GM12878 (cell line): ENCODE measurements at regions not wholly inside any gene's neighbourhood (a gene's known extent, or its start where the extent isn't known, plus 50 kb on each side); places are given as distances from the start of the nearest gene placed in this dataset.

Source experiments
- ATAC-seq: fragments of 200-7000 bp; cut with Tn5 transposase; 3 replicates; pipeline ENCODE4 v1.9.1; 2020; ENCODE audit warnings: mild to moderate bottlenecking, moderate library complexity
- BruUV-seq: library from RNA; stranded (reverse); fragments of 400-500 nt; replicated peaks from 2 replicates; lab custom pipeline; 2021; lab: Mats Ljungman, UMichigan
- CTCF ChIA-PET: fragments of 300-600 bp; sonication (Branson Sonifier 250); formaldehyde crosslinking; extraction: SDS; loops from one replicate; lab custom pipeline; 2021; ENCODE audit warnings: inconsistent platforms; lab: Yijun Ruan, JAX
- POLR2A ChIA-PET: fragments of 350-600 bp; formaldehyde crosslinking; extraction: SDS; loops from one replicate; lab custom pipeline; 2021; ENCODE audit warnings: inconsistent platforms; lab: Charles Lee
- RAD21 ChIA-PET: fragments of 300-600 bp; sonication (Branson Sonifier 250); formaldehyde crosslinking; loops from one replicate; lab custom pipeline; 2023; ENCODE audit warnings: antibody characterized with exemption; ENCODE audit not compliant: unreplicated experiment; lab: Charles Lee
- SMC1A ChIA-PET: fragments of 300-600 bp; sonication (Branson Sonifier 250); formaldehyde crosslinking; loops from one replicate; lab custom pipeline; 2023; ENCODE audit not compliant: unreplicated experiment, uncharacterized antibody; lab: Charles Lee
- DNase-seq: peaks from one replicate; pipeline ENCODE4 v3.0.0-alpha.2; 2011; ENCODE audit warnings: low read depth, low spot score
- FAIRE-seq: peaks from 3 replicates; lab custom pipeline; 2011; peaks lifted over from hg19 to GRCh38; lab: Jason Lieb, UNC
- H2AFZ ChIP-seq: 2 replicates; pipeline ENCODE4 v1.6.0; 2011; ENCODE audit warnings: low read depth, low read length, control low read depth; ENCODE audit not compliant: control insufficient read depth
- H3K27ac ChIP-seq: 2 replicates; pipeline ENCODE4 v1.5.1; 2011; ENCODE audit warnings: control low read depth; ENCODE audit not compliant: control insufficient read depth, insufficient read depth
- H3K27me3 ChIP-seq, 2 experiments: replicated peaks in 1 of 2; 2 replicates each; pipeline versions ENCODE4 v1.6.0 to v1.6.1; 2011; ENCODE audit warnings: low read length in 1 of 2; ENCODE audit not compliant: control insufficient read depth in 2 of 2, insufficient read depth in 2 of 2
- H3K36me3 ChIP-seq, 2 experiments: 2 replicates each; pipeline ENCODE4 v1.5.1; 2011; ENCODE audit warnings: low read length in 1 of 2; ENCODE audit not compliant: control insufficient read depth in 2 of 2, insufficient read depth in 2 of 2
- H3K4me1 ChIP-seq: 2 replicates; pipeline ENCODE4 v1.6.1; 2011; ENCODE audit warnings: mild to moderate bottlenecking, low read length, moderate library complexity, mixed read lengths; ENCODE audit not compliant: control insufficient read depth, insufficient read depth
- H3K4me2 ChIP-seq: 2 replicates; pipeline ENCODE4 v1.6.0; 2011; ENCODE audit warnings: control low read depth; ENCODE audit not compliant: control insufficient read depth, insufficient read depth
- H3K4me3 ChIP-seq: fragments of 200-600 bp; sonication (generic); 2 replicates; pipeline ENCODE4 v1.5.1; 2016
- H3K79me2 ChIP-seq: 2 replicates; pipeline ENCODE4 v1.6.0; 2011; ENCODE audit warnings: low read length; ENCODE audit not compliant: control insufficient read depth, insufficient read depth
- H3K9ac ChIP-seq: 2 replicates; pipeline ENCODE4 v1.8.0; 2011; ENCODE audit warnings: low read length, control low read depth, mixed read lengths; ENCODE audit not compliant: control insufficient read depth, insufficient read depth
- H3K9me3 ChIP-seq: replicated peaks from 3 replicates; pipeline ENCODE4 v1.5.1; 2011; ENCODE audit warnings: mild to moderate bottlenecking, low read length; ENCODE audit not compliant: control insufficient read depth, insufficient read depth
- H4K20me1 ChIP-seq: 2 replicates; pipeline ENCODE4 v1.6.0; 2011; ENCODE audit not compliant: control insufficient read depth, insufficient read depth
- IKZF1 ChIP-seq: fragments of 450-650 bp; conservative IDR thresholded peaks from 2 replicates; pipeline ENCODE4 v1.6.1; 2017; ENCODE audit warnings: antibody characterized with exemption, mild to moderate bottlenecking
- JUND ChIP-seq: IDR thresholded peaks from 2 replicates; pipeline ENCODE4 v1.6.1; 2012; ENCODE audit warnings: low read depth, mild to moderate bottlenecking, low read length, improper control_type of control experiment, moderate library complexity
- MTA2 ChIP-seq: fragments of 450-650 bp; IDR thresholded peaks from 2 replicates; pipeline ENCODE4 v1.6.1; 2016; ENCODE audit warnings: low read depth, mild to moderate bottlenecking, moderate library complexity
- POLR2AphosphoS5 ChIP-seq: IDR thresholded peaks from 2 replicates; pipeline ENCODE4 v1.6.1; 2011; ENCODE audit warnings: mild to moderate bottlenecking, low read length, inconsistent platforms
- SMC3 ChIP-seq: IDR thresholded peaks from 2 replicates; pipeline ENCODE4 v1.6.1; 2011; ENCODE audit warnings: low read length, improper control_type of control experiment, borderline replicate concordance
- STAT1 ChIP-seq: fragments of 450-650 bp; conservative IDR thresholded peaks from 2 replicates; pipeline ENCODE4 v1.6.1; 2014; ENCODE audit warnings: antibody characterized with exemption, mild to moderate bottlenecking
- WRNIP1 ChIP-seq: IDR thresholded peaks from 2 replicates; pipeline ENCODE4 v1.6.1; 2011; ENCODE audit warnings: low read depth, low read length, improper control_type of control experiment, borderline replicate concordance
- WGBS: methylation state at CpG from one replicate; pipeline ENCODE4 v1.1.6; 2016; ENCODE audit warnings: low lambda C conversion rate; ENCODE audit not compliant: insufficient replicate concordance, insufficient coverage; ENCODE audit errors: missing lambda C conversion rate; 5-methylcytosine and 5-hydroxymethylcytosine counted together
- in situ Hi-C: fragments of 300-500 bp; cut with MboI; formaldehyde crosslinking; loops from 9 replicates; pipeline ENCODE4 v1.14.3; 2018; ENCODE audit warnings: mixed read lengths
- intact Hi-C: fragments of 100-400 bp; cut with micrococcal nuclease; formaldehyde crosslinking; loops from one replicate; pipeline ENCODE4 v1.14.2; 2022; ENCODE audit not compliant: unreplicated experiment
- TF ChIP-seq, protein P1 (sequence below): fragments of 450-650 bp; IDR thresholded peaks from 2 replicates; pipeline ENCODE4 v1.6.1; 2018; ENCODE audit warnings: mild to moderate bottlenecking, low read depth, moderate library complexity; ENCODE audit not compliant: partially characterized antibody
- TF ChIP-seq, protein P2 (sequence below): fragments of 450-650 bp; formaldehyde crosslinking; IDR thresholded peaks from 2 replicates; pipeline ENCODE4 v1.4.0; 2020; ENCODE audit warnings: mild to moderate bottlenecking, moderate library complexity

DNA sequence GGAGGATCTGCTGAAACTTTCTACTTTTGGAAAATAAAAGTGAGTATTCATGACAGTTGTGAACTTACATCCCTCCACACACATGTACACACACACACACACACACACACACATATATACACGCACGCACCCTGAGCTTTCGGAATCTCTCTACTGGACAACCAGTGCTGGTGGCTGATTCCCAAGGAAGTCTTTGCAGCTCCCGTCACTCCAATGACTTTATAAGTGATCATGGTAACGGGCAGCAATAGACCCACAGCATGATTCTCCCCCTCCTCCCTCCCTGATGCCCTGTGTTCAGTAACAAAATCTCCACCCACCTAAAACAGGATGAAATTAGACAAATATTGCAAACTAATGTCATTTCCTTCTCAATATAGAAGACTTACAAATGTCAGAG is 364.9 kb downstream of the IRS1 start:
- no peaks in the 10 kb centered on the region for H3K9me3 ChIP-seq
- DNase-seq, result no peak
- BruUV-seq, result no TSS peak
- H3K27ac ChIP-seq, result no peak overlapping the region
- WGBS, result 15% methylated on average over 5 of the region's 5 CpGs
- TF ChIP-seq STAT1 (no peak), MTA2 (no peak), IKZF1 (no peak), SMC3 (no peak), WRNIP1 (no peak), POLR2AphosphoS5 (no peak), JUND (no peak)
- TF ChIP-seq, protein P1, sequence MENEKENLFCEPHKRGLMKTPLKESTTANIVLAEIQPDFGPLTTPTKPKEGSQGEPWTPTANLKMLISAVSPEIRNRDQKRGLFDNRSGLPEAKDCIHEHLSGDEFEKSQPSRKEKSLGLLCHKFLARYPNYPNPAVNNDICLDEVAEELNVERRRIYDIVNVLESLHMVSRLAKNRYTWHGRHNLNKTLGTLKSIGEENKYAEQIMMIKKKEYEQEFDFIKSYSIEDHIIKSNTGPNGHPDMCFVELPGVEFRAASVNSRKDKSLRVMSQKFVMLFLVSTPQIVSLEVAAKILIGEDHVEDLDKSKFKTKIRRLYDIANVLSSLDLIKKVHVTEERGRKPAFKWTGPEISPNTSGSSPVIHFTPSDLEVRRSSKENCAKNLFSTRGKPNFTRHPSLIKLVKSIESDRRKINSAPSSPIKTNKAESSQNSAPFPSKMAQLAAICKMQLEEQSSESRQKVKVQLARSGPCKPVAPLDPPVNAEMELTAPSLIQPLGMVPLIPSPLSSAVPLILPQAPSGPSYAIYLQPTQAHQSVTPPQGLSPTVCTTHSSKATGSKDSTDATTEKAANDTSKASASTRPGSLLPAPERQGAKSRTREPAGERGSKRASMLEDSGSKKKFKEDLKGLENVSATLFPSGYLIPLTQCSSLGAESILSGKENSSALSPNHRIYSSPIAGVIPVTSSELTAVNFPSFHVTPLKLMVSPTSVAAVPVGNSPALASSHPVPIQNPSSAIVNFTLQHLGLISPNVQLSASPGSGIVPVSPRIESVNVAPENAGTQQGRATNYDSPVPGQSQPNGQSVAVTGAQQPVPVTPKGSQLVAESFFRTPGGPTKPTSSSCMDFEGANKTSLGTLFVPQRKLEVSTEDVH, result no peak
- TF ChIP-seq, protein P2, sequence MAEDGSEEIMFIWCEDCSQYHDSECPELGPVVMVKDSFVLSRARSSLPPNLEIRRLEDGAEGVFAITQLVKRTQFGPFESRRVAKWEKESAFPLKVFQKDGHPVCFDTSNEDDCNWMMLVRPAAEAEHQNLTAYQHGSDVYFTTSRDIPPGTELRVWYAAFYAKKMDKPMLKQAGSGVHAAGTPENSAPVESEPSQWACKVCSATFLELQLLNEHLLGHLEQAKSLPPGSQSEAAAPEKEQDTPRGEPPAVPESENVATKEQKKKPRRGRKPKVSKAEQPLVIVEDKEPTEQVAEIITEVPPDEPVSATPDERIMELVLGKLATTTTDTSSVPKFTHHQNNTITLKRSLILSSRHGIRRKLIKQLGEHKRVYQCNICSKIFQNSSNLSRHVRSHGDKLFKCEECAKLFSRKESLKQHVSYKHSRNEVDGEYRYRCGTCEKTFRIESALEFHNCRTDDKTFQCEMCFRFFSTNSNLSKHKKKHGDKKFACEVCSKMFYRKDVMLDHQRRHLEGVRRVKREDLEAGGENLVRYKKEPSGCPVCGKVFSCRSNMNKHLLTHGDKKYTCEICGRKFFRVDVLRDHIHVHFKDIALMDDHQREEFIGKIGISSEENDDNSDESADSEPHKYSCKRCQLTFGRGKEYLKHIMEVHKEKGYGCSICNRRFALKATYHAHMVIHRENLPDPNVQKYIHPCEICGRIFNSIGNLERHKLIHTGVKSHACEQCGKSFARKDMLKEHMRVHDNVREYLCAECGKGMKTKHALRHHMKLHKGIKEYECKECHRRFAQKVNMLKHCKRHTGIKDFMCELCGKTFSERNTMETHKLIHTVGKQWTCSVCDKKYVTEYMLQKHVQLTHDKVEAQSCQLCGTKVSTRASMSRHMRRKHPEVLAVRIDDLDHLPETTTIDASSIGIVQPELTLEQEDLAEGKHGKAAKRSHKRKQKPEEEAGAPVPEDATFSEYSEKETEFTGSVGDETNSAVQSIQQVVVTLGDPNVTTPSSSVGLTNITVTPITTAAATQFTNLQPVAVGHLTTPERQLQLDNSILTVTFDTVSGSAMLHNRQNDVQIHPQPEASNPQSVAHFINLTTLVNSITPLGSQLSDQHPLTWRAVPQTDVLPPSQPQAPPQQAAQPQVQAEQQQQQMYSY (CRISPR knock-in tag), result no peak
- TF ChIP-seq, all 136 proteins: peak for 0
- intact Hi-C loops (no loop called here), in situ Hi-C loops (no loop called here)
- H3K4me2 ChIP-seq, result no peak overlapping the region
- H3K4me3 ChIP-seq, result no peak overlapping the region
- FAIRE-seq, result no peak
- no peak overlapping the region for H2AFZ ChIP-seq
- H3K79me2 ChIP-seq, result no peaks in the 10 kb centered on the region
- ATAC-seq, result no peak
- no peaks in the 10 kb centered on the region for H3K36me3 ChIP-seq
- no peak overlapping the region for H3K9ac ChIP-seq
- ChIA-PET CTCF (interaction anchor here (1.1 to 1.2 kb wide), 2 partner anchors 20 to 44 kb away, joined by 3 to 5 read pairs; no protein-coding TSS in a partner anchor), RAD21 (no interaction called here), POLR2A (no interaction called here), SMC1A (no interaction called here)
- H4K20me1 ChIP-seq, result no peaks in the 10 kb centered on the region
- H3K27me3 ChIP-seq, result no peaks in the 10 kb centered on the region
- H3K4me1 ChIP-seq, result no peaks in the 10 kb centered on the region
